Hematopoietic multipotent progenitor cell treated with erythropoietin and hydrocortisone succinate and interleukin-3 and kit ligand, for 6 days (in vitro differentiated cells): ENCODE measurements at regions not wholly inside any gene's neighbourhood (a gene's known extent, or its start where the extent isn't known, plus 50 kb on each side); places are given as distances from the start of the nearest gene placed in this dataset.
A peak's percentile ranks its signal among the peaks of the same experiment; 100 is the strongest.
"Not testable (repeated sequence)": the region's sequence is repeated elsewhere in the genome, so short reads cannot be mapped to it uniquely, and the experiment has no call there.

Experiments
- DNase-seq: peaks from one replicate; pipeline ENCODE4 v3.0.0-alpha.2; 2015

DNA sequence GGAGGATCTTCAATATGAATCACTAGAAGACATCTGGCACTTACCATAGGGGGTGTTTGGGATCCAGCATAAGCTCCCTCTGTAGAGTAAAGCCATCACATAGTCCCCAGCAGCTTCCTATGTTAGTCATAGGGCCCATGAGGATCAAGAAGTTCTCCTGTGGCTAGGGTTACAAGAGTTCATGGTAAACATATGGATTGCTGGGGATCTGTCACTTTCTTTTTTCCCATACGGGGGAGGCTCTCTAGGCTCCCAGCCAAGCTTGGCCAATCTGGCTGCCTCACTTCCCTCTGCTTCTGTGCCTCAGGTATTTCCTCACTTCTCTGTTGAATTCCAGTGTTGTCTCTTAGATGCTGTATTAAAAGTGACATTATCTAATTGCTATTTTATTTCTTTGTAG, 597.9 kb downstream of the PDCD6IP start:
- DNase-seq, result no peak

DNA sequence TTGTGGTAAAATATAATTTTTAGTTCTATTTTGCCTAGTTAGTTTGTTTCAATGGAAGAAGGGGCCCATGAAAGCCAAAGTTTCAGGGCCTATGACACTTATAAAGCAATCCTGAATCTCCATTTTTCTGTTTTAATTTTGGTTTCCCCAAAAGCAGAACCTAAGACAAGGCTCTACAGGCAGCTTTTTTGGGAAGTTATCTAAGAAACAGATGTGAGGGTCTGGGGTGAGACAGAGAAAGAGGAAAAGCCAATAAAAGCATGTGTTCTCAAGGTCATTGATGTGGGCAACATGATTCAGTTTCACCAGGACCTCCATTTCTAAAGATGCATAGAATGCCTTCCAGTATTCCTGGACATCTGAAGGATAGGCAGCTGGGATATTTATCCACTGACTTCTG, 598.5 kb downstream of the PDCD6IP start:
- no peak for DNase-seq

DNA sequence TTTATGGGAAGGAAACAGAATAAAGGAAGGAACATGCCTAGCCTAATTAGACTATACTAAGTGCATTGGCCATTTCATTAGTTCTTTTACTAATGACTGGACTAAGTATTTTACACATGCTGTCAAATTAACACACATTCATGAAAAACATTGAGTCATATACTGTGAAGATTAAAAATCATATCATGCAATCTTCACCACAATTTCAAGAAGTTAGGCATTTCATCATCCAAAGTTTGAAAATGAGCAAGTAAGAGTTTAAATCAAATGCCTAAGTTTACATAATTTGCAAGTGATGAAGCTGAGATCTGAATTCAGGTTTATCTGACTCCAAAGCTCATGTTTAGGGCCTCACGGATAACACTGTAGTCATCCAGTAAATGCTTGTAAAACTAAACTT, 601.0 kb downstream of the PDCD6IP start:
- DNase-seq, result no peak

DNA sequence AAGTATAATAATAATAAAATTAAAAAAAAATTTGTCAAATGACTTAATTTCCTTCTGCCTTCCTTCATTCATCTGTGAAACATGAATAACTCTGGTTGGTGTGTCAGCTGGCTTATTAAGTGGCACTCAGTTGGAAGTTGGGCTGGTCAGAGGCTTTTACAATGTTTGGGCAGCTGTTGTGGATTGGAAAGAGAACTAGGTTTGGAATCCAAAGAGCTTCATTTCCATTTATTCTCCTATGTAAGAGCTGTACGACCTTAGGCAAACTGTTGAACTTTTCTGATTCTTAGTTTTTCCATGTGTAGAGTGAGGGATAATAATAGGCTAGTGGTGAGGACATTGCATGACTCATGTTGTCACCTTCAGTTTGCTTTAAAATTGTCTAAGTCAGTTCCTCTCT, 606.7 kb downstream of the PDCD6IP start:
- no peak for DNase-seq

DNA sequence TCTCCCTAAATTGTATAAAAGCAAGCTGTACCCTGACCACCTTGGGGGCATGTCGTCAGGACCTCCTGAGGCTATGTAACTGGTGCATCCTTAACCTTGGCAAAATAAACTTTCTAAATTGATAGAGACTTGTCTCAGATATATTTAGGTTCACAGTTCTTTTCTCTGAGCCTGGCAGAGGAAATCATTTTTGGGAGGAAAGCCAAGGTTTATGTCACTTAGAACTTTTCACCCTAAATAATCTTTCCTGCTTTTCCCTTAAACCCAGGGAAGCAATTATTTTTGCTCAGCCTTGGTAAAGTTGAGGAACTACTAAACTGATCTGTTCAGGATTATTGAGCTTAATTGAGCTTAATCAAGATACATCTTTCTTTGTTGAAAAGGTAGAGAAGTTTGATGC, 608.9 kb downstream of the PDCD6IP start:
- DNase-seq, result no peak

DNA sequence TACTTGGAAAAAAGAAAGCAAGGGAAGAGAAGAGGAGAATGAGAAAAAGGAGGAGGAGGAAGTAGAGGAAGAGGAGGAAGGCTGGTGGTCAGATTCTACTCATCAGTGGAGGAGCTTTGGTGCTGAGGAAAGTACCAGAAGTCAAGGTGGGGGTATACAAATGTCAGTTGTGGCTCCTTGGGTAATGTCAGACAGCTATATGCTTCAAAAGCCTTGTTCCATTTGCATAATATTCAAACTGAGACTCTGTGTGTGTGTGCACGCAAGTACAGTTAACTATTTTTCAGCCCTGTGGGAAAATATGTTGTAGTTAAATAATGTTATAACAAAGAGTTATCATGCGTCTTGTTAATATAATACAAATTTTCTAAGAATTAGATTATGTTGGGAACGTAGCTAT, 609.7 kb downstream of the PDCD6IP start:
- no peak for DNase-seq

DNA sequence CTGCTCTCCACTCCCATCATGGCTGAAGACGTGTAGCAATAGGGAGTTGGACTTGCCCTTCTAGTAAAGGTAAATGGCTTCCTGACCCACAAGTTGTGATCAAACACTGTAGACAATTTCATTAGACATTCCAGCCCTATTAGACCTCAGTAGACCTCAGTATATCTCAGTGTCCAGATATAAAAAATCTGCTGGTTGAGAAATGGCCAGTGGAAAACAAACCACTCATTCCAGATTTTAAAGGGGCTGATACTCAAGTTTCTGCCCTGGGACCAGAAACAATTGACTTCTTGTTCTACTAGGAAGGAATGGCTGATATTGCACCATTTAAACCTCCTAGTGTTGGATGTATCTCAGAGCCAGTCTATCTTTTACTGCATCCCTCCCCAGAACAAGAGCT, 613.2 kb downstream of the PDCD6IP start:
- DNase-seq, result no peak

DNA sequence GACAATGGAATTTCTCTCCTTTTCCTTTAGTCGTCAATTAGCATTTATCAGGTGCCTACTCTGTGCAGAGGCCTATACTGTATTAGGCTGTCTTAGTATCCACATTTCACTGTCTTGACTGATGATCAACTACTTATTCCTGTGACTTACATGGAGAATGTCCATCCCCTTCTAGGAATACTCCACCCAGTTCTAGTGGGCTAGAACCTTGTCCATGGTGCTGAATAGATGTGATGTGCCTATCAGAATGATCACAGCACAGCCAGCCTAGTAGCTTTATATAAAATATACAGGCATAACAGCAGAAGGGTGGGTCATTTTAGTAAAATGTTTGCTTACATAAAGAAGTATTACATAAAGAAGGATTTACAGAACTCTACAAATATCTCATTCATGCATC, 621.4 kb downstream of the PDCD6IP start:
- DNase-seq, result peak; percentile 58

DNA sequence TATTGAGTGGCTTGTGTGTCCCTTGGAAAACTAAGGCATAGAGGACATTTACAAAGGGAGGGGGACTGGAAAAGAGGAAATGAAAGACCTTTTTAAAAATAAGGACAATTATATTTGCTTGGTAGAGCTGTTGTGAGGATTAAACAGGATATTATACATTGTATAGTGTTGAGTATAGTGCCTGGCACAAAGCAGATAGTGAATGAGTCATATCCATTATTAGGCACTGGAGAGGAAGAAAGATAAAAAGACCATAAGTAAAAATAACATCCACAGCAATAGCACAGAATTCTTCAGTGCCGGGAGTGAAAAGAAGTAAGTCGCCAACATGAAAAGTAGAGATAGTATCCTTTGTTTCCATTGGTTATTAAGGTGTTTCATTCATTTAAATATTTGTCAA, 623.3 kb downstream of the PDCD6IP start:
- DNase-seq, result no peak

DNA sequence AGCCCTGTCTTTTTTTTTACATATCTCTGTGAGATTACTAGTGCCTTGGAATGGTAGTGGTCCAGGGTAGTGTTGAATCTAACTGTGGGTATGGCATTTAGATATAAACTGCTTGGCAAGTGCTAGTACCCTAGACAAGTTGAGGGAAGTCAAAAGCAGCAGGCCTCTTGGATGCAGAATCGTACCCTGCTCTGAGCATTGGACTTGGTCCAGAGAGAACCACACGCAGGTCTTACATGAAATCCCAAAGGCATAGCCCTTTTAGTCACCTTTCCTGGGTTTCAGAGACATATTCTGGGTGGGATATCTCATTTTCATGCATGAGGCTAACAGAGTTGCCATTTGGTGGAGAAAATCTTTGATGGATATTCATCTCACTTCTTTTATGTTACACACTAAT, 641.4 kb downstream of the PDCD6IP start:
- no peak for DNase-seq

DNA sequence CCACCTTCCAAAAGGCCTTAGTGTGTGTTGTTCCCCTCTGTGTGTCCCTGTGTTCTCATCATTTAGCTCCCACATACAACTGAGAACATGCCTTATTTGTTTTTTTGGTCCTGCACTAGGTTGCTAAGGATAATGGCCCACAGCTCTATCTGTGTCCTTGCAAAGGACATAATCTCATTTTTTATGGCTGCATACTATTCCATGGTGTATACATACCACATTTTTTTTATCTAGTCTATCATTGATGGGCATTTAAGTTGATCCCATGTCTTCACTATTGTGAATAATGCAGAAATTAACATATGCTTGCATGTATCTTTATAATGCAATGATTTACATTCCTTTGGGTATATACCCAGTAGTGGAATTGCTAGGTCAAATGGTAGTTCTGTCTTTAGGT, 645.7 kb downstream of the PDCD6IP start:
- DNase-seq, result no peak

DNA sequence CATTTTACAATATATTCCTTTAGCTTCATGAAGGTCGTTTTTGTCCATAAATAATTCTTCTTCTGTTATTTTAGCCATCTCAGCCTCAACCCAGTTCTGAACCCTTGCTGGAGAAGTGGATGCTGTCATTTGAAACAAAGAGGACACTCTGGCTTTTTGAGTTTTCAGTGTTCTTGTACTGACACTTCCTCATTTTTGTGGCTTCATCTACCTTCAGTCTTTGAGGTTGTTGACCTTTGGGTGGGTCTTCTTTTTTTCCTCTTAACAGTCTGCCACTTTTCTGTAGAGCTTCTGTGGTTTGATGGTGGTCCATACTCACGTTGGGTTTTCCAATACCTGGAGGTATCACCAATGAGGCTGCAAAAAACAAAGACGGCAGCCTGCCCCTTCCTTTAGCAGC, 650.9 kb downstream of the PDCD6IP start:
- DNase-seq, result no peak

DNA sequence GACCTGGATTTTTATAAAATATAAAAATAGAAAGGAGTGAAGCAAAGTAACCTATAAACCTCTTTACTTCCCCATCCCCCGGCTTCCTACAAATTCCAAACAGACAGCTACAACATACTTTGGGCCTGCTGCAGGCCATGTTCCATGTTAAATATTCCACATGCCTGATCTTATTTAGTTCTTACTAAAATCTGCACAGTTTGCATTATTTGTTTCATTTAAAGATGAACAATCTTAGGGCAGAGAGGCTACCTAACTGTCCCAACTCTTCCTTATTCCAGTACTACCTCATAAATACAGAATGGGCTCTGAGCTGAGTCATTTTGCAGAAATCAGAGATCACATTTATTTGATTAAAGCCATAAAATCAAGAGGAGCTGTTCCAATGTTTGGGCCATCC, 665.0 kb downstream of the PDCD6IP start:
- DNase-seq, result no peak

DNA sequence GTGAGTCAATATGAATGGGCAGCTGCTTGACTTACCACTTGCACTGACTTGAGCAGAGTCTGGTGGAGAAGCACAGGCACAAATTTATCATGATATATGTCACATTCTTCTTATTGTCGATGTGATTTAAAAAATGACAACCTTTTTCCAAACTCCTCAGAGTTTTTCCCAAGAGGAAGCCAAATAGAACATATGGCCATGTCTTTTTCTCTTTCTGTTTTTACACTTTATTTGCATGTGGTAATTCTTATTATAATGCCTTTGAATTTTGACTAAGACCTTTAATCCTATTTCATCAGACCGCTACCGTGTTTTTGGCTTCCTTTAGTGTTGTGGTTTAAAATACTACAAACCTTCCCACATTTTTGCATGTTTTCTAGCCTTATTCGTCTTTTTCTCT, 666.2 kb downstream of the PDCD6IP start:
- DNase-seq, result no peak

DNA sequence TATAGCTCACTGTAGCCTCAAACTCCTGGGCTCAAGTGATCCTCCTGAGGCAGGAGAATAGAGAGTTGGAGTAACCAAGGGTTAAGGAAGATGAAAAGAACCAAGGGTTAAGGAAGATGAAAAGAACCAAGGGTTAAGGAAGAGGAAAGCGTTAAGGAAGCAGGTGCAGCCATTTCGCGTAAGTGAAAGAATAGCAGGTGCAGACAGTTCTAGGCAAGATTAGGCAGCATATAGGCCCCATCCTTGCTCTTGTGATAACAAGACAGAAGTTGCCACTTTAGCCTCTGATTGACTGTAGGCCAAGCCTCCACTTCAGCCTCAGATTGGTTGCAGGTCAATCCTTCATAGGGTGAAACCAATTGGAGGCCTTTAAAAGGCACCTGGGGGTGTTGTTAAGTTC, 677.4 kb downstream of the PDCD6IP start:
- no peak for DNase-seq

DNA sequence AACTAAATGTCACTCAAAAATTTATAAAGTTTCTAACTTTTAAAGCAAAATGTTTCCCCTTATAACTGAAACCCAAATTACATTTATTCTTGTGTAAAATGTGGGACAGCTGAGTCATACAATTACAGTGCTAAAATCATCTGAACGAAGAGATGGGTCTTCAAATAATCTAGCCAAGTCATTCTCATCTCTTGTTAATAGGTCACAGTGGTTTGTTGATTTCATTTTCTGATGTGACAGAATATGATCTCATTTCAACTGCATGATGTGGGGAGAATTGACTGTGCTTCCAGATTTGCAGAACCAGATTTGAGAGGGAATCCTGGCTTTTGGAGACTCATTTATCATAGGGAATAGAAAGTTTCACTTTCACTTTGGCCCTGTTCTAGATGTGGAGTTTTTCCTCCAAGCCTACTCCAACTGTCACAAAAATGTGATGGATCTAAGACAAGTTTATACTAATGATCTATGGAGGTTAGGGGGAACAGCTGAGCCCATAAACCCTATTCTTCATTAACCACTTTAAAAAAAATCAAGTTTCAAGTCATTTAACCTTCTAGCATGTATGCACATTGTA, 685.0 kb downstream of the PDCD6IP start:
- no peak for DNase-seq

DNA sequence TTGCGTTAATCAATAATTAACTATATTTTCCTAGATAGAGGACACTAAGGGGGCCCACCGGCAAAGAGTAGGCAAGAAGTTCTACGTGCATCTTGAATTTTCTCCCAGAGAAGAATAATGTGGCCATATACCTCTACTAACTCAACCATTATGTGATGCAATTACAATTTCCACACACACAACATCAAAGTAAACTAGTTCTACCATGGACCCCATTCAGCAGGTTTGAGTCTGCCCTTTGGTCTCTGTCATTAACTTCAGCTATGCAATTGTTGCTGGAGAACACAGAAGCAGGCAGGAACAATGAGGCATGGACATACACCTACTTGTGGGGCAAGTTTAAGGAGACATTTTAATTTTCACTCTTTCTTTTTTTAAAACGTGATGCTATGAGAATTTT, 705.9 kb downstream of the PDCD6IP start:
- no peak for DNase-seq

DNA sequence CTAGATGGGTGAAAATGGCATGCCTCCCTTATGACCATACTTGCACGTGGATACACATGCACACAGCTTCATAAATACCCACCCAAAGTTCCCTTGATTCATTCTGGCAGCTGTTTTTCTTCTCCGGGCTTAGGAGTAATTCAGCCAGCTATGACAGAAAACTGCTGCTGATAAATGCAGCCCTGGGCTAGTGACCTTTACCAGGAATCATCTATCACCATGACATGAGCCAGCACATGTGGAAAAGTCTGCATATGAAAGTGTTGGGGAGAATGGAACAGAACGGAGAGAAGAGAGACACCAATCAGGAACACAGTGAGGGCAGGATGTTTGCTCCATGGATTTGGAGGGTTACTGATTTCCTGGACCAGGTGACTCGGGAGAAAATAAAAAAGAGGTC, 706.3 kb downstream of the PDCD6IP start:
- DNase-seq, result no peak

DNA sequence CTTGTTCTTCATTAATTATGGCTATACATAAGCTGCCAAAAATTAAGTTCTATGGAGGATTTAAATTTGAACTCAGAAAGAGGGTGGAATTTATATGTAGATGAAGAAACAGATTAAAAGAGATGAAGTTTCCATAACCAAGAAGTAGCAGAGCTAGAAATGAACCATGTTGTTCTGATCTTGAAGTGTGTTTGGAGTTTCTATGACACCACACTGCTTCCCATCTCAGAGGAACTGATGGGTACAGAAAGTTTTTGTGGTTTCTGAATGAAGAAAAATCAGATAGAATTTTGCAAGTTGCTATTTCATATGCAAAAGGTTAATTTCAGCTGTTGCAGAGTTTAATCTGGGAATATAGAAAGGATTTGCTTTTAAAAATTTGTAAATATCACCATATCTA, 710.3 kb downstream of the PDCD6IP start:
- DNase-seq, result no peak

DNA sequence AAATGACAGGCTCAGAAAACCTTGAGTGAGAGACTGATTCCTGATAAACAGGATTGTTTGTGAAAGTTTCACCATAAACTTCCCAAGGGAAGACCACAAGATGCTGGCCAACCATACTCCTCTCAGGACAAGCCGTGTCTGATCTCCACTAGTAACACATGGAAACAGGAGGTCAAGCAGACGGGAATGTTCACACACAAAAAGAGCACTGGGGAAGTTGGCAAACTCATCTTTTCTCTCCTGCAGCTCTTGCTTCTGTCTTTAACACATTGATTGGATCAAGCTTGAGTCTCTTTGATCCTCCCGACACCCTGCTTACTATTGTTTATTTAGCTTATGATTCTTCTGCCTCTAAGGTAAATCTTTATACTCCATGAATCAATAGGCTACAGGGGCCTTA, 713.5 kb downstream of the PDCD6IP start:
- no peak for DNase-seq

DNA sequence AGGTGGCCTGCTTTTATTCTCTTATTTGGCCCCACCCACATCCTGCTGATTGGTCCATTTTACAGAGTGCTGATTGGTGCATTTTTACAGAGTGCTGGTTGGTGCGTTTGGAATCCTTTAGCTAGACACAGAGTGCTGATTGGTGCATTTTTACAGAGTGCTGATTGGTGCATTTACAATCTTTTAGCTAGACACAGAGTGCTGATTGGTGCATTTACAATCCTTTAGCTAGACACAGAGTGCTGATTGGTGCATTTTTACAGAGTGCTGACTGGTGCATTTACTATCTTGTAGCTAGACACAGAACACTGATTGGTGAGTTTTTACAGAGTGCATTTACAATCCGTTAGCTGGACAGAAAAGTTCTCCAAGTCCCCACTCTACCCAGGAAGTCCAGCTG, 720.6 kb downstream of the PDCD6IP start:
- not testable (repeated sequence) for DNase-seq

DNA sequence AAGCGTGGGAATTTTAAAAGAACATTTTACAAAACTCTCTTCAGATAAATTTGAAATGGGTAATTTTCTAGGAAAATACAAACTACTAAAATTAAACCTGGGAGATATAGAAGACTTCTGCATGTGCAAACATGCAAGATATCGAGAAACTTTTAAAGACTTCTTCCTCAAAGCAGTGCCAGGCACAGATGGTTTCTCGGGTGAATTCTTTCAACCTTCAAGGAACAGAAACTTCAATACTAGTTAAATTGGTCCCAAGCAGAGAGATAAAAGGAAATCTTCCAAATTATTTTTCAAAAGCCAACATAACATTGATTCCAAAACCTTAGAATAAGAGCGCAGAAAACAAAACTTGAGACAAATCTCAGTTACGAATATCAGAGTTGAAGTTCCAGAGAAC, 732.7 kb downstream of the PDCD6IP start:
- no peak for DNase-seq

DNA sequence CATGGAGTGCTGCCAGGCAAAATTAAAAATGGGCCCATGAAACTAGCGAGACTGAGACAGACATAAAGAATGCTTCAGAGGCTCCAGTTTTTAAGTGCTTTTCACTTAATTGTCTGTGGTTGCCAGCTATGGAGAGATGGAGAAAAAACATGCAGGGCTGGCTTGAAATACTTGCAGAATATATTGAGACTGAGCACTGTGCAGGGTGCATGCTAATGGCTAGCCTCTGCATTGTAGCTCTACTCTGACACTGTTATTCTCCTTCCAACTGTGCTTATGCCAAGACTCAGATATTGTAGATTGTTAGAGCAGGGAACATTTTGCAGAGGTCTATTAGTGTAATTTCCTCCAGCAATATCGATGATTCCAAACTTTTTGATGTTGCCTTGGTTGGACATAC, 735.0 kb downstream of the PDCD6IP start:
- no peak for DNase-seq

DNA sequence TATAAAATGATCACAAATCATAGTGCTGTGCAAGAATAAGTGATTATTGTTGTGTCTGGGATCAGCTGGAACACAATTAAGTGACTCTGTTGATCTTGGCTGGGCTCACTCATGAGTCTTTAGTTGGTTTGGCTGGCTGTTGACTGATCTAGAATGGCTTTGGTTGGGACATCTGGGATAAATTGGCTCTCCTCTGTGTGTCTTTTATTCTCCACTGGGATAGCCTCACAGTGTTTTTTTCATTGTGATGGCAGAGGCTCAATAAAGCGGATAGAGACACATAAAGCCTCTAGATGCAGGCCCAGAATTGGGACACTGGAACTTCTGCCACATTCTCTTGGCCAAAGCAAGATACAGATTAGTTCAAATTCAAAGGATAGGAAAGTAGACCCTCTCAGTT, 735.6 kb downstream of the PDCD6IP start:
- no peak for DNase-seq

DNA sequence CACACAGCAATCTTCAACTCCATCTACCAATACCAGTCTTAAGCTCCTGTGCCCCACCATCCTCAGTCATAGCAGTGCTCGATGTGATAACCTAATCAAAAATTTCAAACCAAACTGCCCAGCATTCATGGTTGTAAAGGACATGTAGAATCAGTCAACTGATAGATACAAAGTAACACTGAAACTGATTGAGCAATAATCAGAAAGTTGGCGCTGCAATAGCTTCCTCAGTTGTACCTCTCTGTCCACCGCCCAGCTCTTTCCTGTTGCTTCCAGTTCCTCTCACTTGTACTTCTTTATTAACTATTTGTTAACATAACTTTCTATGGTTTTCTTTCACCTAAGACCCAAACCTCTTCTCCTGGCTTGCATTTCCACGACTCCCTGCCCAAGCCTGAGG, 745.7 kb downstream of the PDCD6IP start:
- no peak for DNase-seq

DNA sequence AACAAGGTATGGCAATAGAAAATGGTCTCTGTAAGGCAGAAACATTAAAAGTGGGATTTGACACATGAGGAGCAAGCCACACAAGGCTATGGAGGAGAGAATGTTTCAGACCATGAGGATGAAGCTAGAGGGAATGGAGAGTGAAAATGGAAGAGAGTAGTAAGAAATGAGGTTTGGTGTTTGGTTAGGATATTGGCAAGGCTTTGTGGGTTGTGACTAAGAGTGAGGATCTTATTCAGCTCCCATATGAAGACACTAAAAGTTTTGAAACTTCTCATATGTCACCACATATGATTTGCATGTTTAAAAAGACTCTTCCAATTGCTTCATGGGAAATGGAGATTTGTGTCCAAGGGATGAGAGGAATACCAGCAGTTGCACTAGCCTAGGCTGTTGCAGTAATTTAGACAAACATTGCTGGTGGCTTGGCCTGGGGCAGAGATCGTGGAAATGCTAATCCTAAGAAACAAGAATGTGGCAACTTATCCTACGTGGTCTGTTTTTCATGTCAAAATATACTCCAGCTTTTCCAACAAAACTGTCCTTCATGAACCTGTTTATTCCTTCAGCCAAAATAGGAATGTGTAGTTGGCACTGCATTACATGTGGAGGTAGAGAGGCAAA, 749.0 kb downstream of the PDCD6IP start:
- DNase-seq, result no peak
